Astrocyte of the cerebellum (primary cell): ENCODE measurements at regions not wholly inside any gene's neighbourhood (a gene's known extent, or its start where the extent isn't known, plus 50 kb on each side); places are given as distances from the start of the nearest gene placed in this dataset.
"Not testable (repeated sequence)": the region's sequence is repeated elsewhere in the genome, so short reads cannot be mapped to it uniquely, and the experiment has no call there.

Experiments
- DNase-seq: peaks from one replicate; pipeline ENCODE4 v3.0.0-alpha.2; 2011; ENCODE audit warnings: low read depth
- H3K4me3 ChIP-seq: 2 replicates; pipeline ENCODE4 v1.5.1; 2011; ENCODE audit warnings: mild to moderate bottlenecking, low read depth, low read length, moderate library complexity
- CTCF ChIP-seq: IDR thresholded peaks from 2 replicates; pipeline ENCODE4 v1.5.1; 2012; ENCODE audit warnings: low read length, low read depth, moderate library complexity, mild to moderate bottlenecking; ENCODE audit errors: missing control alignments
- in situ Hi-C: cut with HindIII; loops from 2 replicates; pipeline ENCODE4 v1.10.0; 2017; ENCODE audit warnings: low sequenced_read_pairs

- no peak for DNase-seq
- in situ Hi-C loops = no loop called here
- TF ChIP-seq CTCF = no peak
- no peak overlapping the region for H3K4me3 ChIP-seq
Measured at GRCh38 chr16:52741351-52741750, 194.4 kb upstream of the TOX3 start.

GRCh38 chr16:52740766-52741165 lies 193.8 kb upstream of the TOX3 start:
- H3K4me3 ChIP-seq = no peak overlapping the region
- TF ChIP-seq CTCF = no peak
- in situ Hi-C loops = no loop called here
- no peak for DNase-seq

- no peak overlapping the region for H3K4me3 ChIP-seq
- DNase-seq = no peak
- in situ Hi-C loops = no loop called here
- TF ChIP-seq CTCF = no peak
Measured at GRCh38 chr16:52740333-52740732, 193.4 kb upstream of the TOX3 start.

GRCh38 chr16:52738992-52739391 lies 192.0 kb upstream of the TOX3 start:
- H3K4me3 ChIP-seq, DNase-seq, in situ Hi-C loops: not testable (repeated sequence)

GRCh38 chr16:52731219-52731875 lies 184.4 kb upstream of the TOX3 start:
- TF ChIP-seq CTCF = no peak
- DNase-seq = no peak
- H3K4me3 ChIP-seq = no peak overlapping the region
- in situ Hi-C loops = no loop called here

- DNase-seq = no peak
- in situ Hi-C loops = no loop called here
- H3K4me3 ChIP-seq = no peak overlapping the region
- no peak for TF ChIP-seq CTCF
Measured at GRCh38 chr16:52729731-52730130, 182.8 kb upstream of the TOX3 start.

- no peak overlapping the region for H3K4me3 ChIP-seq
- TF ChIP-seq CTCF = no peak
- no peak for DNase-seq
- in situ Hi-C loops = no loop called here
Measured at GRCh38 chr16:52727849-52728248, 180.9 kb upstream of the TOX3 start.
